ENCODE measurements at regions not wholly inside any gene's neighbourhood (a gene's known extent, or its start where the extent isn't known, plus 50 kb on each side); places are given as distances from the start of the nearest gene placed in this dataset.
"Not testable (repeated sequence)": the region's sequence is repeated elsewhere in the genome, so short reads cannot be mapped to it uniquely, and the experiment has no call there.

- no peak for DNase-seq
Observed at GRCh38 chr6:978937-979685, 286.2 kb upstream of the EXOC2 start.

- DNase-seq: not testable (repeated sequence)
Observed at GRCh38 chr6:977226-977625, 284.3 kb upstream of the EXOC2 start.

GRCh38 chr6:971981-972640, 279.2 kb upstream of the EXOC2 start:
- DNase-seq: no peak

GRCh38 chr6:968791-969190, 275.9 kb upstream of the EXOC2 start:
- no peak for DNase-seq

DNA sequence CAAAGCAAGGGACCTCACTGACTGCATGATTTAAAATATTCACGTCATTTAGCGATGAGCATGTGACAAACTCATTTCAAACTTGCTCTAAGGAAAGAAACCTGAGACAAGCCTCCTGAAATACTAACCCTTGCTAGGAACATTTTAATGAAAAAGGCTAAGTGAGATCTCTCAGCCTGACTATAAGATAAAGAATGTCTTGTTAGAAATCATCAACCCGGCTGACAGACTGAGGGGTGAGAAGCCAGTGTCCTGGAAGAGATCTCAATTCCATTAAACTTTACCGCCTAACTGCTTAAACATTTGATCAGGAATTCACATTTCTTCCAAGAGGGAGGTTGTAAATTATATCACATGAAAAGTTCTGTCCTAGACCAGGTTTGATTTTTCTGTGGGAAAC, 274.8 kb upstream of the EXOC2 start:
- DNase-seq: no peak

GRCh38 chr6:965343-965742, 272.4 kb upstream of the EXOC2 start:
- no peak for DNase-seq

DNA sequence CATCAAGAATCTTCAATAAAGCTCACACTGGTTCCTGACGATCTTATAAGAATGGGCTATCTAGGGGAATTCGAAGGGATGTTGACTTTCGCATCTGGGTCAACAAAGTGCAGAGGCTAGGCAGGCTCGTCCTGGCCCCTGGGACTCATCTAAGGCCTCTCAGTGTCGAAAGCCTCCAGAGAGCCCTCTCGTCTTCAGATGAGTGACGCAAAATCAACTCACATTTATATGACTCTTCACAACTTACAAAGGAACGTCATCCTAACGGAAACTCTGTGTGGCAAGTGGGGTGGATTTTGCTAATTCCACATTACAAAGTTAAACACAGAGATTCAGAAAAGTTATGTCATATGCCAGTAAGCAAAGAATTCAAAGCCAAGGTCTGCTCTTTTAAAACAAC, 270.5 kb upstream of the EXOC2 start:
- DNase-seq: no peak

- DNase-seq: no peak
Observed at GRCh38 chr6:961407-961960, 268.5 kb upstream of the EXOC2 start.

GRCh38 chr6:960356-960755, 267.4 kb upstream of the EXOC2 start:
- no peak for DNase-seq

- DNase-seq: no peak
Observed at GRCh38 chr6:958488-958887, 265.5 kb upstream of the EXOC2 start.

DNA sequence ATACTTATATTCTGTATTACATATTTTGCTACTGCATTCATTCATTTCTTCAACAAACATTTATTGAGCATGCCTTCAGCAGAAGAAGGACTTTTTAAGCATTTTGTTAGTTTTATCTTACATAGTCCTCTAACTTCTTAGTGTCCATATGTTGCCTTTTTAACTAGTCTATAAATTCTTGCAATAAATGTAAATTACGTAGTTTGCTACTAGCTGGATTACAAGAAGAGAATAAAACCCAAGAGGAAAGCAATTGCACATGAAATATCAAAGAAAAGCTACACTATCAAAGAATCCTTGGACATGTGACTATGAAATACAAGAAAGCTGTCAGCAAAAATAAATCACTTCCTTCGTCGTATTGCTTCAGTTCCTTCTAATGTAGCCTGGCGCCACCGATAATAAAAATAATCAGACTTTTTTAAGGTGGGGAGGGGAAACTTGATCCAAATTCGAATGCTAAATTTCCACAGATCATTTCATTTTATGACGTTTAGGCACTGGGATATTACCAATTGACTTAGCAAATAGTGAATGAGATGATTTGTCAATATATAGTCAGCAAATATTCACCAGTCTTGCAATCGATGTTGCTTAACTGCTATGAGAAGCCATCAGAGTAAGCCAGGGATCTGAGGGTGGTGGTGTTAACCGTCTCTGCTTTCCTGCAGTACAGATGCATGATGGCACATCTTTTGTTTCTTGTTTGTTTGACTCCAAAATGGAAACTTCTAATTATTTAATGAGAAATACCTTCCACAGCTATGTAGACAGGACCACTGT, 258.7 kb upstream of the EXOC2 start:
- DNase-seq: no peak

DNA sequence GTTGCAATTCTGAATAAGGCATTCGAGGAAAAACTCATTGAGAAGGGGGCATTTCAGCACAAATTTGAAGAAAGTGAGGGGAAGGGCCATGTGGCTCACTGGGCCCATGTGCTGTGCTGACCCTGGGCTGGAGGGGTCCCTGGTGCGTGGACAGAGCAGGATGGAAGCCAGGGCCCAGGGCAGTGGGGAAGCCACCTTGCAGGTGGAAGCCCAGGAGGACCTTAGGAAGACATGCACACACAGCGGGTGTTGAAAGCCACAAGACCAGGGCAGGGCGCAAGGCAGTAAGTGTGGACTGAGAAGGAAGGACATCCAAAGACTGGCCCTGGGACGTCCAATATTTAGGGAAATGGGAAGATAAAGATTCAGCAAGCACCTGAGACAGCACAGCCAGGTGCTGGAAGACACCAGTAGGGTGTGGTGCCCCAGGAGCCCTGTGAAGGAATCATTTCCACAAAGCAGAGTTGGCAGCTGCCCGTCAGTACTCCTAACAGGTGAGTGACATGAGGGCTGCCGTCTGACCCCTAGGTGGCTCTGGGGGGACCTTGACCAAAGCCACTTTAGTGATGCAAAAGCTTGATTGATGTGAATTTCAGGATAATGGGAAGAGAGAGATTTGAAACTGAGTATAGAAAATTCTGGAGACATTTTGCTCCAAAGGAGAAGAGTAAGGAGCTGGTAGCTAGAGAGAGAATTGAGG, 254.4 kb upstream of the EXOC2 start:
- no peak for DNase-seq

- DNase-seq: no peak
Observed at GRCh38 chr6:946546-946945, 253.6 kb upstream of the EXOC2 start.

DNA sequence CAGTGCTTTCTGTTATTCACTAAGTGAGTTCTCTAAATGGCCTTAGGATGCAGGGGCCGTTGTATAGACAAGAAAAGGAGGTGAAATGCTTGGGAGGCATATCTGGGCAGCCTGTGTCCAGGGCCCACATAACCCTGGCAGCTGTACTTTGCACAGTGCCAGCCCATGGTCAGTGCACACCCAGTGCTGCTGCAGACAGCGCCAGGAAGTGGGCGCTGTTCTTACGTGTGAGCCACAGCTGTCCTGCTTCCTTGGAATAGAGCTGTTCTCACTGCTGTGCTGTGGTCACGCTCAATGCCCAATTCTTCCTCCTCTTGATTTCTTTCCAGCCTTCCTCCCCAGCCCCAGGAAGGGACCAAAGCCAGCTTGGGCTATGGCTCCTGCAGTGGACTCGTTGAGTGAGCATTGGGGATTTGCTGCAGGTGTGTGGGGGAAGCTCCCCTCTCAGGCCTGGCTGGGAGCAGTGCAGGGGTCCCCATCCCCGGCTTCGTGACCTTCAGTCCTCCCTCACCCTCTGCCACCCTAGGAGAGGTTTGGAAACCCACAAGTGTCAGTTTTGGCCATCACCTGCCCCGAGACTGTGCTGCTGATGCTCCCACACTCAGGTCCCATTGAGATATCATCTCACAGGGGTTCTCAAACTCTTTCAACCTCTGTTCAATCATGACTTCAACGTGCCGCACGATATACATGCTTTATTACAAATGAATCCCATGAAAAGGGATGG, 246.8 kb upstream of the EXOC2 start:
- no peak for DNase-seq

- no peak for DNase-seq
Observed at GRCh38 chr6:938916-939315, 246.0 kb upstream of the EXOC2 start.

DNA sequence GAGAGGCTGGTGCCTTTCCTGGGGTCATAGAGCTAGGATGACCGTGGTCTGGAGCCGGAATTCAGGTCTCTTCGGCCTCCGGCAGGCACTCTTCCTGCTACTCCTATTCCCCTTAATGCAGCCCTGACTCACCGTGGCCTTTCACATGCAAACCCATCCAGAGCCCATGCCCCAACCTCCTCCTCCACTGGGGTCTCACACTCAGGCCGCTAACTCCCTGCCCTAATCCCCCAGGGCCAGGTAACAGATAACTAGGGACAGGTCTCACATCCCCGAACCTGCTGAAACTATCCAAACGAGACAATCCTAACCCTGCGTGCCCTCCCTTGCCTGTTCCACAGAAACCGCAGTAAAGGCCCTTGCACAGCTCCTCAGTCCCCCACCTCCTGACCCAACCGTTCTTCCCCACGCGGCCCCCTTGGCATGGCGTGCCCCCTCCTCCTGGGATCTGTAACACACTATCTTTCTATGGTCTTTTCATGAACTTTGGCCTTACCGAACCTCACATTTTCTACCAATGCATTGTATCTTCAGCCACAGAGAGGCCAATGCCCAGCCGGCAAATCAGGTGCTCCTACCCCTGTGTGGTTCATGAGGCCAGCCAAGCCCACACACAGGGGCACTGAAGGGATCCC, 245.4 kb upstream of the EXOC2 start:
- DNase-seq: no peak

GRCh38 chr6:935582-935981, 242.6 kb upstream of the EXOC2 start:
- no peak for DNase-seq

DNA sequence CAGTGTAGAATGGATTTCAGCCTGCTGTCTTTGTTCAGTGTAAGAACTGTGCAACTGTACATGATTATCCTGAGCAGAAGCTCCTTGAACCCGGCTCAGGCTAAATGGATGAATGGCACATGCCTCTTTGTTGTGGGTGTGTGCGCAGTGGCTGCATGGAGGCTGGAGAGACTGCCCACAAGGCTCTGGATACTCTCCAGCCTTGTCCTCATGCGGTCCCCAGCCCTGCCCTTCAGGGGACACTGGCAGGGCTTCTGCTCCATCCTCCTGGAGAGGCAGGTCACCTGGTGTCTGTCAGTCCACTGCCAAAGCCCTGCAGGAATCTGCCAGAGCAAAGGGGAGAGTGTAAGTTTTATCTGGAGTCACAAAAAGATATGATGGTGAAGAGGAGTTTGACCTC, 241.7 kb upstream of the EXOC2 start:
- no peak for DNase-seq

DNA sequence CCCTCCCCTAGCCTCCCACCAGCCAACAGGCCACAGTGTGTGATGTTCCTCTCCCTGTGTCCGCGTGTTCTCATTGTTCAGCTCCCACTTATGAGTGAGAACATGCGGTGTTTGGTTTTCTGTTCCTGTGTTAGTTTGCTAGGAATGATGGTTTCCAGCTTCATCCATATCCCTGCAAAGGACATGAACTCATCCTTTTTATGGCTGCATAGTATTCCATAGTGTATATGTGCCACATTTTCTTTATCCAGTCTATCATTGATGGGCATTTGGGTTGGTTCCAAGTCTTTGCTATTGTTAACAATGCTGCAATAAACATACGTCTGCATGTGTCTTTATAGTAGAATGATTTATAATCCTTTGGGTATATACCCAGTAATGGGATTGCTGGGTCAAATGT, 239.0 kb upstream of the EXOC2 start:
- DNase-seq: not testable (repeated sequence)

GRCh38 chr6:927157-927556, 234.2 kb upstream of the EXOC2 start:
- no peak for DNase-seq

GRCh38 chr6:925656-926213, 232.8 kb upstream of the EXOC2 start:
- DNase-seq: no peak
